ENCODE measurements at regions not wholly inside any gene's neighbourhood (a gene's known extent, or its start where the extent isn't known, plus 50 kb on each side); places are given as distances from the start of the nearest gene placed in this dataset.
"Not testable (repeated sequence)": the region's sequence is repeated elsewhere in the genome, so short reads cannot be mapped to it uniquely, and the experiment has no call there.

DNA sequence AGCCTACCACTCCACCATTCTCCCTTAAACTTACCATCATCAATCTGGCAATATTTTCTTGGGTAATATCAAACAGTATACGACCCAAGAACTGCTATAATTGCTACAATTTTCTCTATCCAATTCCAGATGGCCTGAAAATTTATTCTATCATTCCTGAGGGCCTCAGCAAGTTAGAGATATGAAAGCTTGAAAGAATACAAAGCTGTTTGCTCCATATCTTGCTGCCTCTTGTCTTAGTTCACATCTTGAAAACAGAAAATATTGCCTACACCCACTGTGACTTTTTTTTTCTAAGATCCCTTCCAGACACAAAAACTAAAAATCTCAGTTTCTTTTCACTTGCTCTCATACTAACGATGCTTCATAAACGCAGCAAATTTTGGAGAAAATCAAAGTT is 898.9 kb downstream of the OTOL1 start:
- no peaks in the 10 kb centered on the region for H3K4me1 ChIP-seq (replicated peaks in 1 of 2)
- 60 to 88% (median 79%) methylated on average over 3 of the region's 3 CpGs for WGBS, 4 donors
- H3K27ac ChIP-seq: no peak overlapping the region
- DNase-seq: no peak
- TF ChIP-seq POLR2A (IDR thresholded peaks at IDR 0.05): no peak
- TF ChIP-seq, protein P1, sequence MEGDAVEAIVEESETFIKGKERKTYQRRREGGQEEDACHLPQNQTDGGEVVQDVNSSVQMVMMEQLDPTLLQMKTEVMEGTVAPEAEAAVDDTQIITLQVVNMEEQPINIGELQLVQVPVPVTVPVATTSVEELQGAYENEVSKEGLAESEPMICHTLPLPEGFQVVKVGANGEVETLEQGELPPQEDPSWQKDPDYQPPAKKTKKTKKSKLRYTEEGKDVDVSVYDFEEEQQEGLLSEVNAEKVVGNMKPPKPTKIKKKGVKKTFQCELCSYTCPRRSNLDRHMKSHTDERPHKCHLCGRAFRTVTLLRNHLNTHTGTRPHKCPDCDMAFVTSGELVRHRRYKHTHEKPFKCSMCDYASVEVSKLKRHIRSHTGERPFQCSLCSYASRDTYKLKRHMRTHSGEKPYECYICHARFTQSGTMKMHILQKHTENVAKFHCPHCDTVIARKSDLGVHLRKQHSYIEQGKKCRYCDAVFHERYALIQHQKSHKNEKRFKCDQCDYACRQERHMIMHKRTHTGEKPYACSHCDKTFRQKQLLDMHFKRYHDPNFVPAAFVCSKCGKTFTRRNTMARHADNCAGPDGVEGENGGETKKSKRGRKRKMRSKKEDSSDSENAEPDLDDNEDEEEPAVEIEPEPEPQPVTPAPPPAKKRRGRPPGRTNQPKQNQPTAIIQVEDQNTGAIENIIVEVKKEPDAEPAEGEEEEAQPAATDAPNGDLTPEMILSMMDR (IDR thresholded peaks at IDR 0.05): no peak
- H3K27me3 ChIP-seq: no peaks in the 10 kb centered on the region
- H3K36me3 ChIP-seq (replicated peaks in 1 of 2): no peaks in the 10 kb centered on the region
- H3K4me3 ChIP-seq: no peak overlapping the region
- intact Hi-C loops (cut with DNase I): no loop called here
- H3K9me3 ChIP-seq (replicated peaks in 1 of 3): no peaks in the 10 kb centered on the region

DNA sequence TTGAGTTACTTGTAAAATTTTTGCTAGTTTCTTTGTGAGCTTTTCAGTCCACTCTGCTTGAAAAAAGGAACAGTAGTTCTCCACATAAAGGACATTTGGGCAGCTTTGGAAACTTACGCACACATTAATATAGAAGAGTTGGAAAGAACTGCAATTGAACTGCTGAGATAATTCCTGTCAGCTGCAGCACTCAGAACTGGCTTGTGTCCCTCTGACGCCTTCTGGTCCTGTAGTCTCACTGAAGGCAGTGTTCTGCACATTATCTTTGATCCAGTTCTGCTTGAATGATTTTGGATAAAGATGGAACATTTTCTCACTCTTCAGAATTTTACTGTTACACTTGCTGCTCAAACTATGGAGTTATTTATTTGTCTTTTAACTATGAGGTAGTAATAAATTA is 901.9 kb downstream of the OTOL1 start:
- Histone ChIP-seq H3K4me3 (no peak overlapping the region), H3K27me3 (no peaks in the 10 kb centered on the region), H3K27ac (no peak overlapping the region), H3K4me1 (replicated peaks in 1 of 2) (no peaks in the 10 kb centered on the region), H3K36me3 (replicated peaks in 1 of 2) (no peaks in the 10 kb centered on the region), H3K9me3 (replicated peaks in 1 of 3) (no peaks in the 10 kb centered on the region)
- 72 to 87% (median 78%) methylated on average over 2 of the region's 2 CpGs for WGBS, 4 donors
- TF ChIP-seq POLR2A (IDR thresholded peaks at IDR 0.05): no peak
- TF ChIP-seq, protein P1 (IDR thresholded peaks at IDR 0.05): no peak
- DNase-seq: no peak
- intact Hi-C loops (cut with DNase I): no loop called here

DNA sequence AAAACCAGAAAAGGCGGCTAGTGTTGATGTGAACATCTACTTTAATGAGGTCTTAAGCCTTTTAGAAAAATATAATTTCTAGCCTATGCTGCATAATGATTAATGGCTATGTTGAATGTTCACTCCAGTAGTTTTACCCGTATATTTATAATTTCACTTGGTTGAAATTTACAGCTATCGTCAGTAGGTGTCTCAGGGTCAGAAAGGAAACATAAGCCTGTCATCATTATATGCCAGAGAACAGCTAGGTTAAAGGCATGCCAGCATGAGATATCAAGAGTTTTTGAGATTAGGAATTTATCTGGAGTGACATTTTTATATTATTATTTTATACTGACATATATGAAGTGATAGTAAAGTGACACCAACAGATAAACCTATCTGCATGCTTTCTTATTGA is 904.1 kb downstream of the OTOL1 start:
- H3K4me1 ChIP-seq (replicated peaks in 1 of 2): no peaks in the 10 kb centered on the region
- intact Hi-C loops (cut with DNase I): no loop called here
- no peaks in the 10 kb centered on the region for H3K36me3 ChIP-seq (replicated peaks in 1 of 2)
- H3K27ac ChIP-seq: no peak overlapping the region
- no peak for TF ChIP-seq POLR2A (IDR thresholded peaks at IDR 0.05)
- TF ChIP-seq, protein P1 (IDR thresholded peaks at IDR 0.05): no peak
- H3K27me3 ChIP-seq: no peaks in the 10 kb centered on the region
- WGBS, 4 donors: 16 to 22% (median 21%) methylated on average over 3 of the region's 3 CpGs
- H3K4me3 ChIP-seq: no peak overlapping the region
- no peak for DNase-seq
- no peaks in the 10 kb centered on the region for H3K9me3 ChIP-seq (replicated peaks in 1 of 3)

DNA sequence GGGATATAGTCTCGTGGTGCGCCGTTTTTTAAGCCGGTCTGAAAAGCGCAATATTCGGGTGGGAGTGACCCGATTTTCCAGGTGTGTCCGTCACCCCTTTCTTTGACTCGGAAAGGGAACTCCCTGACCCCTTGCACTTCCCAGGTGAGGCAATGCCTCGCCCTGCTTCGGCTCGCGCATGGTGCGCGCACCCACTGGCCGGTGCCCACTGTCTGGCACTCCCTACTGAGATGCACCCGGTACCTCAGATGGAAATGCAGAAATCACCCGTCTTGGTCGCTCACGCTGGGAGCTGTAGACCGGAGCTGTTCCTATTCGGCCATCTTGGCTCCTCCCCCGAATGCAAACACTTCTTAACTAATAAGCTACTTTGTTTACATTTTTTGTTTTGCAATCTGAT is 914.9 kb downstream of the OTOL1 start:
- 83 to 92% (median 90%) methylated on average over 14 to 18 of the region's 23 CpGs for WGBS, 4 donors
- H3K27ac ChIP-seq; intact Hi-C loops (cut with DNase I); H3K36me3 ChIP-seq (replicated peaks in 1 of 2); H3K9me3 ChIP-seq (replicated peaks in 1 of 3); H3K4me3 ChIP-seq; H3K4me1 ChIP-seq (replicated peaks in 1 of 2); DNase-seq; H3K27me3 ChIP-seq: not testable (repeated sequence)

DNA sequence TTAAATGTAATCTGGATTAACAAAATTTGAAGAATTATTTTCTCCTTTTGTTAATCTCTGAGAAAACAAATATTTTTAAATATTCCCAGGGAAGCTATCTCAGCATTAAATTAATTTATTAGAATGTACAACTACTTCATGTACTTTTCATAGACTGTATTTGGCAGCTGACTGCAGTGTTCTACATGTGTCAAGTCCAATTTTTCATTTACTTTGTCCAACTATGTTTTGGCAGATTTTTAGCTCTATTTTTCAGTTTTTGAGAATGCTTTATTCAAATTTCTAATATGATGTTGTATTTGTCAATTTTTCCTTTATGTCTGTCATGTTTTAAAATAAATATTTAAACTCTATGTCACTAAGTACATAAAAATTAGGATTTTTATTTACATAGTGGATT is 925.1 kb downstream of the OTOL1 start:
- Histone ChIP-seq H3K4me3 (no peak overlapping the region), H3K27ac (no peak overlapping the region), H3K27me3 (no peaks in the 10 kb centered on the region), H3K36me3 (replicated peaks in 1 of 2) (no peaks in the 10 kb centered on the region), H3K9me3 (replicated peaks in 1 of 3) (no peaks in the 10 kb centered on the region), H3K4me1 (replicated peaks in 1 of 2) (no peaks in the 10 kb centered on the region)
- TF ChIP-seq, protein P1 (IDR thresholded peaks at IDR 0.05): no peak
- no peak for TF ChIP-seq POLR2A (IDR thresholded peaks at IDR 0.05)
- DNase-seq: no peak
- intact Hi-C loops (cut with DNase I): no loop called here
